ENCODE measurements at regions not wholly inside any gene's neighbourhood (a gene's known extent, or its start where the extent isn't known, plus 50 kb on each side); places are given as distances from the start of the nearest gene placed in this dataset.

DNA sequence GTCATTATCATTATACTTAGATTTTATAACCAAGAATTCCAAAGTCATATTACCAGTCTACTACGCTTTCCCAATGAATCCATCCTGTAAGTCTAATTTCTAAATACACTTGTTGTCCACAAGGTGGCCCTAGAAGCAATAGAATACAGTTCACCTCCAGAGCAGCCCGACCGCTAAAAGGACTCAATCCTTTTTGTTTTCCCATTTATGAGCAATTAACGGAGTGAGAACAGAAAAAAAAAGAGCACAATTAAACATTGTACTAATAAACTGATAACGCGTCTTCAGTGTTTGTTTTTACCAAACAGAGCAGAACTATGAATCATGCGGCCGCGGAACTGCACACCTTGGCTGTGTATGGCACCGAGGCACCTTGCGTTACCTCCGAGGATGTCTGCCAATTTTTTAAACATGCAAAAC lies 160.7 kb upstream of the DAPK1 start:
- 3 to 5% (median 5%) methylated on average over 12 of the region's 12 CpGs for WGBS, 3 donors
- no peak for DNase-seq
- peaks cover 10% of the 10 kb centered on the region for H3K4me1 ChIP-seq
- no peaks in the 10 kb centered on the region for H3K36me3 ChIP-seq (ENCODE audit: insufficient read depth in 1 of 2, low read depth in 1 of 2)
- H3K9me3 ChIP-seq, result no peaks in the 10 kb centered on the region
- no peak overlapping the region for H3K27ac ChIP-seq
- ATAC-seq, result peak in 3 of 4 donors; percentile 57 to 79 (median 68)
- TF ChIP-seq, protein P1, sequence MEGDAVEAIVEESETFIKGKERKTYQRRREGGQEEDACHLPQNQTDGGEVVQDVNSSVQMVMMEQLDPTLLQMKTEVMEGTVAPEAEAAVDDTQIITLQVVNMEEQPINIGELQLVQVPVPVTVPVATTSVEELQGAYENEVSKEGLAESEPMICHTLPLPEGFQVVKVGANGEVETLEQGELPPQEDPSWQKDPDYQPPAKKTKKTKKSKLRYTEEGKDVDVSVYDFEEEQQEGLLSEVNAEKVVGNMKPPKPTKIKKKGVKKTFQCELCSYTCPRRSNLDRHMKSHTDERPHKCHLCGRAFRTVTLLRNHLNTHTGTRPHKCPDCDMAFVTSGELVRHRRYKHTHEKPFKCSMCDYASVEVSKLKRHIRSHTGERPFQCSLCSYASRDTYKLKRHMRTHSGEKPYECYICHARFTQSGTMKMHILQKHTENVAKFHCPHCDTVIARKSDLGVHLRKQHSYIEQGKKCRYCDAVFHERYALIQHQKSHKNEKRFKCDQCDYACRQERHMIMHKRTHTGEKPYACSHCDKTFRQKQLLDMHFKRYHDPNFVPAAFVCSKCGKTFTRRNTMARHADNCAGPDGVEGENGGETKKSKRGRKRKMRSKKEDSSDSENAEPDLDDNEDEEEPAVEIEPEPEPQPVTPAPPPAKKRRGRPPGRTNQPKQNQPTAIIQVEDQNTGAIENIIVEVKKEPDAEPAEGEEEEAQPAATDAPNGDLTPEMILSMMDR (IDR thresholded peaks at IDR 0.05), result peak; percentile 69
- H3K4me3 ChIP-seq, result peak overlapping the region; percentile 17
- intact Hi-C loops (cut with DNase I), result loop anchor here in 1 of 2 donors (1.0 to 5.0 kb wide), 2 partner anchors 160 to 326 kb away; partner anchors contain the start of gene DAPK1
- peaks cover 0 to 14% (median 0%) of the 10 kb centered on the region in 3 donors for H3K27me3 ChIP-seq (ENCODE audit: insufficient read depth in 3 of 3, low read length in 2 of 3)

DNA sequence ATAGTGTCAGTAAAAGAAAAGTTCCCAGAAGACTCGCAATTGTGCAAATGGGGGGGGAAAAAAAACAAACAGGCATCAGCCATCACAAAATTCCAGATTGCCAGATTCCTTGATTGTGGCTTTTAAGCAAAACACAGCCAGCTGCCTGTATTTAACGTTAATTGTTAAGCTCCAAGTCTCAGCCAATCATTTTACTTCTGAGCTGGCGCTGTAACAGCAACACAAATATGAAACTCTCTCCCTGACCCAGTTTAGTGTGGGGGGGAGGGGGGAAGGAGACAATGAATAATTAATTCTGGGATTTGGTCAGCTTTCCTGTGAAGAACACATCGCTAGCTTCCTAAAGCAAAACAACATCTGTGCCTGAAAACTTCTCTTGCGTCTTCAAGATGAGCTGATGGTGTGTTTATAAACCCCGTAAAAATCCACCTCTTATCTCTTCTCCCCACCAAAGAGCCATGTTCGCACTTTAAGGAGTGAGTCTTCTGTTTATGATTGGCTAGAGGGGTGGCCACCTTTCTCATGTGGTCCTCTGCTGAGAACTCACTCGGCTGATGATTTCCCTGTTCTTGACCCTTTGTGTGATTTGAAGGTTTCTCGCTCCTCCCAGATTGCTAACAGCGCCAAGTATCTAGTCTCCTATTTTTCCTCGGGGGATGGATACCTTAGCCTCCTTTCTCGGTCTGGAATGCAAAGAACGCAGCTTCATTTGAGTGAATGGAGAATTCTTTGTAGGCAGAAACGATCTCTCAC lies 160.2 kb upstream of the DAPK1 start:
- Histone ChIP-seq H3K4me3 (peak overlapping the region; percentile 17), H3K4me1 (peaks cover 10% of the 10 kb centered on the region), H3K9me3 (no peaks in the 10 kb centered on the region), H3K27me3 (ENCODE audit: insufficient read depth in 3 of 3, low read length in 2 of 3) (peaks cover 0 to 14% (median 0%) of the 10 kb centered on the region in 3 donors), H3K36me3 (ENCODE audit: insufficient read depth in 1 of 2, low read depth in 1 of 2) (no peaks in the 10 kb centered on the region), H3K27ac (no peak overlapping the region)
- TF ChIP-seq, protein P1 (IDR thresholded peaks at IDR 0.05), result no peak
- no peak for DNase-seq
- 8 to 9% (median 9%) methylated on average over 14 of the region's 14 CpGs for WGBS, 3 donors
- intact Hi-C loops (cut with DNase I), result loop anchor here in 1 of 2 donors (1.0 to 5.0 kb wide), 2 partner anchors 160 to 326 kb away; partner anchors contain the start of gene DAPK1
- ATAC-seq, result no peak

DNA sequence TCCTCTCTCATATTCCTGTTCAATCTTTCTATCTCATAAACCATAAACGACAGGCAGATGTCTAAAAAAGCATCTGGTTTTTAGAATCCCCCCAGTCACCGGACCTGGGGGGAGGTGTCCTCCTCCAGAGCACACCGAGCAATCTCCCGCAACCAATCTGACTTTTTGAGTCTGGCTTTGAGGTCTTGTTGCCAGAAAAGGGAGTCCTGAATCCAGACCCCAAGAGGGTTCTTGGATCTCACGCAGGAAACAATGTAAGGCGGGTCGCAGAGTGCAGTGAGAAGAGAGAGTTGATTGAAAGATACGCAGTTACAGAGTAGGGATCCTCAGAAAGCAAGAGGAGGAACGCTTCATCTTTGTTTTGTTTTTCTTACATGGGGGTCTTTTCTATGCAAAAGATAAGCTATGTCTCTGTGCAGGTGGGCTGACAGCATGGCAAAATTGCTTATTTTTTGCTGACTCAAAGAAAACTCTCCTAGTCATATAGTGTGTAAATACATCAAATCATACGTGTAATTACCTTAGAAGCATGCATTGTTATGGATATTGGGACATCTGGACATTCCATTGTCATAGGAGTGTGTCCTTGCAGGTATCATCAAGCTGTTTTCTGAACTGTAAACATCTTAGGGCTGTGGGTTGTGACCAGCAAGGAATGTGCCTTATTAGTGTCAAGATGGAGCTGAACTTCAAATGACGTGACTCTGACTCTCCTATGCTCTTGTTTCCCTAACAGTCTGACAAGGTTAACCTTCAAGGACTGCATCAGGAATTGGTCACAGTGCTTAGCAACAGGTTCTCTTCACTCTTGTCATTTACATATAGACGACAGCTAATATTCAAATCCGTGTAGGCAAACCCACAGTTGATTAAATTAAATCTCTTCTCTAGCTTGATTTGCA lies 159.3 kb upstream of the DAPK1 start:
- 66 to 73% (median 69%) methylated on average over 13 of the region's 13 CpGs for WGBS, 3 donors
- TF ChIP-seq, protein P1 (IDR thresholded peaks at IDR 0.05), result no peak
- Histone ChIP-seq H3K9me3 (no peaks in the 10 kb centered on the region), H3K27ac (no peak overlapping the region), H3K36me3 (ENCODE audit: insufficient read depth in 1 of 2, low read depth in 1 of 2) (no peaks in the 10 kb centered on the region), H3K4me3 (no peak overlapping the region), H3K4me1 (peaks cover 10% of the 10 kb centered on the region), H3K27me3 (ENCODE audit: insufficient read depth in 3 of 3, low read length in 2 of 3) (peaks cover 0 to 14% (median 2%) of the 10 kb centered on the region in 3 donors)
- no peak for ATAC-seq
- no peak for DNase-seq
- intact Hi-C loops (cut with DNase I), result loop anchor here in 1 of 2 donors (5.0 kb wide), 1 partner anchor 159 kb away; the partner anchor contains the start of gene DAPK1

DNA sequence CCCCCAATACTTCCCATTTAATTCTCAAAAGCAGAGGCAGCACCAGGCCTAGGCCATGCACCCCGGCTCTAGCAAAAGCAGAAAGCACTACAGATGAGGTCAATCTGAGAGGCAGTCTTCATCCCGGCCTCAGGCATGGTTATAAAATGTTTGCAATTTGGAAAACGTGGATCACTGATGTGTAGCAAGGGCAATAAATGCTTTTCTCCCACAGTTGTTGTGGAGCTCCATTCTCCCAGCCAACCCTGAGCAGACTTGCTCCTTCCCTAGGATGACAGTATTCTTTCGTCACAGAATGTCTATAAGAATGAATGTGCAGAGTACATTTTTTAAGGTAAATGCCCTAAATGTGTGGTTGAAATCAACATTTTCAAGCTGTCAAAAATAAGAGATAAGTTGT lies 157.3 kb upstream of the DAPK1 start:
- H3K36me3 ChIP-seq (ENCODE audit: insufficient read depth in 1 of 2, low read depth in 1 of 2), result no peaks in the 10 kb centered on the region
- 85 to 86% (median 85%) methylated on average over 4 of the region's 4 CpGs for WGBS, 3 donors
- H3K9me3 ChIP-seq, result no peaks in the 10 kb centered on the region
- H3K4me1 ChIP-seq, result peaks cover 10% of the 10 kb centered on the region
- H3K27me3 ChIP-seq (ENCODE audit: insufficient read depth in 3 of 3, low read length in 2 of 3), result peaks cover 0 to 14% (median 2%) of the 10 kb centered on the region in 3 donors
- intact Hi-C loops (cut with DNase I), result loop anchor here in 1 of 2 donors (5.0 kb wide), 1 partner anchor 322 kb away; no protein-coding TSS in a partner anchor
- ATAC-seq (no peak), DNase-seq (no peak)
- H3K4me3 ChIP-seq, result no peak overlapping the region
- TF ChIP-seq, protein P1 (IDR thresholded peaks at IDR 0.05), result no peak
- no peak overlapping the region for H3K27ac ChIP-seq

Measured in psoas muscle (tissue), 7 donors.